ENCODE measurements at regions not wholly inside any gene's neighbourhood (a gene's known extent, or its start where the extent isn't known, plus 50 kb on each side); places are given as distances from the start of the nearest gene placed in this dataset.

- TF ChIP-seq CTCF (IDR thresholded peaks at IDR 0.05) (no peak), EZH2 (IDR thresholded peaks at IDR 0.05) (no peak), EZH2phosphoT487 (IDR thresholded peaks at IDR 0.05) (no peak)
Measured at GRCh38 chr3:174436367-174436766, 422.8 kb upstream of the NAALADL2 start.
